ENCODE measurements at regions not wholly inside any gene's neighbourhood (a gene's known extent, or its start where the extent isn't known, plus 50 kb on each side); places are given as distances from the start of the nearest gene placed in this dataset.
"Not testable (repeated sequence)": the region's sequence is repeated elsewhere in the genome, so short reads cannot be mapped to it uniquely, and the experiment has no call there.

DNA sequence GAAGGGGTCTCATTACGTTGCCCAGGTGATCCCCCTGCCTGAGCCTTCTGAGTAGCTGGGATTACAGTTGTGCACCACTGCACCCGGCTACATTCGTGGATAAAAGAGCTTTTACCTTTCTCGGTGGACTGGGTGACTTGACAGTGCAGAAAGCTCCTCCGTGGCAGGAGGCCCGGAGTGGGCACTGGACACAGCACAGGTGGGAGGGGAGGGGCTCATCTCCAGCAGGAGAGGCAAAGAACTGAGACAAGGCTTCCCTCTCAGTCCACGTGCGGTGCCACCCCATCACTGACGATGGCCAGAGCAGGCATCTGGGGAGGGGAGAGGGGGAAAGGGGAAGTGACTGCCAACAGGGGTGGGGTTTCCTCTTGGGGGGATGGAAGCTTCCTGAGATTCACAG is 118.4 kb downstream of the SHANK2 start:
- TF ChIP-seq, protein P1, sequence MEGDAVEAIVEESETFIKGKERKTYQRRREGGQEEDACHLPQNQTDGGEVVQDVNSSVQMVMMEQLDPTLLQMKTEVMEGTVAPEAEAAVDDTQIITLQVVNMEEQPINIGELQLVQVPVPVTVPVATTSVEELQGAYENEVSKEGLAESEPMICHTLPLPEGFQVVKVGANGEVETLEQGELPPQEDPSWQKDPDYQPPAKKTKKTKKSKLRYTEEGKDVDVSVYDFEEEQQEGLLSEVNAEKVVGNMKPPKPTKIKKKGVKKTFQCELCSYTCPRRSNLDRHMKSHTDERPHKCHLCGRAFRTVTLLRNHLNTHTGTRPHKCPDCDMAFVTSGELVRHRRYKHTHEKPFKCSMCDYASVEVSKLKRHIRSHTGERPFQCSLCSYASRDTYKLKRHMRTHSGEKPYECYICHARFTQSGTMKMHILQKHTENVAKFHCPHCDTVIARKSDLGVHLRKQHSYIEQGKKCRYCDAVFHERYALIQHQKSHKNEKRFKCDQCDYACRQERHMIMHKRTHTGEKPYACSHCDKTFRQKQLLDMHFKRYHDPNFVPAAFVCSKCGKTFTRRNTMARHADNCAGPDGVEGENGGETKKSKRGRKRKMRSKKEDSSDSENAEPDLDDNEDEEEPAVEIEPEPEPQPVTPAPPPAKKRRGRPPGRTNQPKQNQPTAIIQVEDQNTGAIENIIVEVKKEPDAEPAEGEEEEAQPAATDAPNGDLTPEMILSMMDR (IDR thresholded peaks at IDR 0.05) = no peak
- no peak for TF ChIP-seq EP300 (IDR thresholded peaks at IDR 0.05)
- TF ChIP-seq POLR2AphosphoS5 (IDR thresholded peaks at IDR 0.05) = no peak
- no peak for TF ChIP-seq POLR2A (IDR thresholded peaks at IDR 0.05)
- 82% methylated on average over 9 of the region's 9 CpGs for WGBS
- no peaks in the 10 kb centered on the region for H3K36me3 ChIP-seq

DNA sequence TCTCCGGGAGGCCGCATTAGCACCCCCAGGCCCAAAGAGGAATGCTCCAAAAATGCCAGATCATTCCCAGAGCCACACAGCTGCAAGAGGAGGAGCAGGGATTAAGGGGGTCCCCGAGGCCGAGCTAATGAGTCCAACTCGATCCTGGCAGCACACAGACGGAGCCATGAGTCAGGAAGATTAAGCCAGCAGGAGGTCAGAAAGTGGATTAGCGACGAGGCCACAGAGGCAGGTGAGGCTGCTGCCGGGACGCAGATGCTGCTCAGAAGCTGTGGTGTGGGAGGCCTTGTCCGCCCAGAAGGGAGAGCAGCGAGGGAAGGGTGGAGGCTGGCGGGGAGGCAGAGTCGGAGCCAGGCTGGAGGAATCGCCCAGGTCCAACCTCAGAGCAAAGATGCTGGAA is 120.5 kb downstream of the SHANK2 start:
- Histone ChIP-seq H3K27me3 (peaks cover 3% of the 10 kb centered on the region), H3K27ac (no peak overlapping the region), H3K4me3 (no peak overlapping the region), H3K36me3 (no peaks in the 10 kb centered on the region), H3K9me3 (no peaks in the 10 kb centered on the region), H3K4me1 (no peaks in the 10 kb centered on the region)
- TF ChIP-seq, protein P1 (IDR thresholded peaks at IDR 0.05) = no peak
- TF ChIP-seq EP300 (IDR thresholded peaks at IDR 0.05) = no peak
- TF ChIP-seq POLR2AphosphoS5 (IDR thresholded peaks at IDR 0.05) = no peak
- TF ChIP-seq POLR2A (IDR thresholded peaks at IDR 0.05) = no peak
- whole genome bisulfite sequencing = 59% methylated on average over 14 of the region's 15 CpGs
- no peak for DNase-seq (ENCODE audit: low spot score in 2 of 2)

More for the DNA sequence above, 118.4 kb downstream of the SHANK2 start:
- Histone ChIP-seq H3K4me3 (no peak overlapping the region), H3K27ac (no peak overlapping the region), H3K4me1 (no peaks in the 10 kb centered on the region), H3K27me3 (peaks cover 3% of the 10 kb centered on the region), H3K9me3 (no peaks in the 10 kb centered on the region)
- no peak for DNase-seq (ENCODE audit: low spot score in 2 of 2)

DNA sequence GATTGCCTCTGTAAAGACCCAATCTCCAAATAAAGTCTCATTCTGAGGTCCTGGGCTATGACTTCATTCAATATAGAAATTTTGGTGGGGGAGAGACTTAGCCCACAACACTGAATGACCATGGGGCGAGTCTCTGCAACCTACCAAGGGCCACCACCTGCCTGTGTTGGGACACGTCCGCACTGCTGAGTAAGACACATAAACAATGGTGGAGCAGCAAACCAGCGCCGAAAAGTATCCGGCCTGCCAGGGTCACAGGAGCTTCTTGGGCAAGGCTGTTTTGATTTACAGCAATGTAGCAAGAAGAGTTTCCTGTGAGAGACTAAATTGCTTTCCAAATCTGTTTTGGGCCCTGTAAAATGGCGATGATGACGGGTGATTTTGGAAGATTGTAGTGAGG is 122.3 kb downstream of the SHANK2 start:
- Histone ChIP-seq H3K36me3 (no peaks in the 10 kb centered on the region), H3K27me3 (peaks cover 3% of the 10 kb centered on the region), H3K9me3 (no peaks in the 10 kb centered on the region), H3K27ac (no peak overlapping the region), H3K4me1 (no peaks in the 10 kb centered on the region), H3K4me3 (no peak overlapping the region)
- DNase-seq (ENCODE audit: low spot score in 2 of 2) = no peak
- 92% methylated on average over 8 of the region's 8 CpGs for WGBS
- TF ChIP-seq, protein P1 (IDR thresholded peaks at IDR 0.05) = no peak
- TF ChIP-seq POLR2AphosphoS5 (IDR thresholded peaks at IDR 0.05) = no peak

DNA sequence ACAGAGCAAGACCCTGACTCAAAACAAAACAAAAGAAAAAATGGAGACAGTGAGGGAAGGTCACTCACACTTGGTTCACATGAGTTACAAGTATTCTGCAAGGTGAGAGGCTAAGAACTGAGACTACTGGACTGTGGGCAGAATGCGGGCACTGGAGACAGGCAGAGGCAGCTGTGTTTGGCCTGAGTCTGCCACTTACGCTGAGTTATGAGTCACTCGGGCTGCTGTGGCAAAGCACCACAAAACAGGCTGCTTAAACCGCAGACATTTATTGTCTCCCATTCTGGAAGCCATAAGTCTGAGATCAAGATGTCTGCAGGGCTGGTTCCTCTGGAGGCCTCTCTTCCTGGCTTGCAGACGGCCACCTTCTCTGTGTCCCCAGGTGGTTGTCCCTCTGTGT is 122.8 kb downstream of the SHANK2 start:
- H3K4me3 ChIP-seq = no peak overlapping the region
- DNase-seq (ENCODE audit: low spot score in 2 of 2) = no peak
- 47% methylated on average over 5 of the region's 5 CpGs for WGBS

DNA sequence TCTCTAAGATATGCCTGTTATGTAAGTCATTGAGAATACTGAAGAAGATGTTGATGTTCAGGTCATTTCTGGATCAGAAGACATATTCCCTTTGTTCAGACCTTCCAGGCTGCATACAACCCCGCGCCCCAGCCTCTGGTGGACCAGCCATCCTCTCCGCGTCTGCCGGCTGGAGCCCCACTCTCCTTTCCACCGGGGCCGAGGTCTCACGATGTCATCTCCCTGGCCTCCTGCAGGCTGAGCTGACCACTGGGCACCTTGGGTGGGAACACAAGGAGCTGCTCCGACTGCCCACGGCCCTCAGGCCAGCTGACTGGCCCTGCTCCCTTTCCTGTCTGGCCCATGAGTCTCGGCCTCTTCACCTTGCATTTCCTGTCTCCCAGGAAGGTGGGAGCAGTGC is 124.6 kb downstream of the SHANK2 start:
- no peak for DNase-seq (ENCODE audit: low spot score in 2 of 2)
- Histone ChIP-seq H3K27ac (no peak overlapping the region), H3K27me3 (peaks cover 3% of the 10 kb centered on the region), H3K36me3 (no peaks in the 10 kb centered on the region), H3K9me3 (no peaks in the 10 kb centered on the region), H3K4me3 (no peak overlapping the region), H3K4me1 (no peaks in the 10 kb centered on the region)
- no peak for TF ChIP-seq POLR2A (IDR thresholded peaks at IDR 0.05)
- TF ChIP-seq, protein P1 (IDR thresholded peaks at IDR 0.05) = no peak
- no peak for TF ChIP-seq POLR2AphosphoS5 (IDR thresholded peaks at IDR 0.05)
- no peak for TF ChIP-seq EP300 (IDR thresholded peaks at IDR 0.05)
- 89% methylated on average over 11 of the region's 11 CpGs for WGBS

More for the DNA sequence above, 122.8 kb downstream of the SHANK2 start:
- peaks cover 3% of the 10 kb centered on the region for H3K27me3 ChIP-seq
- TF ChIP-seq POLR2A (IDR thresholded peaks at IDR 0.05) (no peak), POLR2AphosphoS5 (IDR thresholded peaks at IDR 0.05) (no peak), EP300 (IDR thresholded peaks at IDR 0.05) (no peak)
- TF ChIP-seq, protein P1 (IDR thresholded peaks at IDR 0.05) = no peak
- H3K27ac ChIP-seq = no peak overlapping the region
- H3K4me1 ChIP-seq = no peaks in the 10 kb centered on the region
- no peaks in the 10 kb centered on the region for H3K9me3 ChIP-seq
- no peaks in the 10 kb centered on the region for H3K36me3 ChIP-seq

DNA sequence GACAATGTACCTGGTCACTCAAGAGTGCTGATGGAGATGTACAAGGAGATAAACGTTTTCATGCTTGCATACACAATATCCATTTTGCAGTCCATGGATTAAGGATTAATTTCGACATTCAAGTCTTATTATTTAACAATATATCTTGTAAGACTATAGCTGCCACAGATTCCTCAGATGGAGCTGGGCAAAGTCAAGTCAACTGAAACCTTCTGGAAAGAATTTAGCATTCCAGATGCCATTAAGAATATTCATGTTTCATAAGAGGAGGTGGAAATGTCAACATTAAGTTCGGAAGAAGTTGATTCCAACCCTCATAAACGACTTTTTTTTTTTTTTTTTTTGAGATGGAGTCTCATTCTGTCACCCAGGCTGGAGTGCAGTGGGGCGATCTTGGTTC is 126.0 kb downstream of the SHANK2 start:
- not testable (repeated sequence) for H3K4me3 ChIP-seq; H3K4me1 ChIP-seq; DNase-seq (ENCODE audit: low spot score in 2 of 2); H3K27me3 ChIP-seq; H3K9me3 ChIP-seq; H3K36me3 ChIP-seq; H3K27ac ChIP-seq
- WGBS = 64% methylated on average over 5 of the region's 5 CpGs
